ENCODE measurements at regions not wholly inside any gene's neighbourhood (a gene's known extent, or its start where the extent isn't known, plus 50 kb on each side); places are given as distances from the start of the nearest gene placed in this dataset.

- TF ChIP-seq POLR2A (IDR thresholded peaks at IDR 0.05), result no peak
- no peak for TF ChIP-seq CTCF (IDR thresholded peaks at IDR 0.05)
These were observed 738.2 kb downstream of the SEMA5A start for GRCh38 chr5:8807636-8808035.
